GM21423 (cell line): ENCODE measurements at regions not wholly inside any gene's neighbourhood (a gene's known extent, or its start where the extent isn't known, plus 50 kb on each side); places are given as distances from the start of the nearest gene placed in this dataset.

Experiments used
- ATAC-seq: cut with Tn5 transposase; IDR thresholded peaks from one replicate; pipeline ENCODE4 v1.9.1; 2021; ENCODE audit warnings: mild to moderate bottlenecking, moderate library complexity; ENCODE audit not compliant: unreplicated experiment

GRCh38 chr2:7574385-7574784 is 657.2 kb downstream of the RNF144A start:
- ATAC-seq: no peak

DNA sequence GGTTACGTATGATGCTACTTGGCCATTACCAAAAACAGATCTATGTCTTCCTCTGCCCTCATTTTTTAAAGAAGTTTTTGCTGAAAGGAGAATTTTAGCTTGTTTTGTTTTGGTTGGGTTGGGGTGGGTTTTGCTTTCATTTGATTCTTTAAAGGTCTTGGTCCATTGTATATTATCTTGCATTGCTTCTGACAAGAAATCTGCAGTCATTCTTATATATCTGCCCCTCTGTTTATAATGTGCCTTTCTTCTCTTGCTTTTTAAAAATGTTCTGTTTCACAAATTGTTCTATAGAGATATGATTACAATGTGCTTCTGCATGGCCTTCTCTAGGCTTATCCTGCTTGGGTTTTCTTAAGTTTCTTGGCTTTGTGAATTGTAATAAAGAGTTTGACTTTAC is 660.6 kb downstream of the RNF144A start:
- ATAC-seq: no peak

DNA sequence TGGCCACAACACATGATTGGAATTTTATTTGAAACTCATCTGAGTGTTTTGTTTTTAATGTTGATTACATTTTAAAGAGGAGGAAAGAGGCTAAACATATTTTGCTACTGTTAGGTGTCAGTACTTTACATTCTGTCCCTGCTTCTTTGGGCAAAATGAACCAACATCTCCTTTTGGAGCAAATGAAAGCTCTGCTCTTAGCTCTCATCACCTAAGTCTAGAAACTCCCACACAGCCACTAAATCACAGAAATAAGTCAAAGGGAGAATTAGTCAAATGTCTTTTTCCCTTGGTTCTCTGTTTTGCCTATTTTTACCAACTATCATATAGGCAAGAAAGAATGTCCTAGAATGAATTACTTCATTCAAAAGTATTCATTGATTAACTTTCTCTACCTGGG is 666.8 kb downstream of the RNF144A start:
- ATAC-seq: no peak

- ATAC-seq: no peak
Measured at GRCh38 chr2:7586898-7587297, 669.7 kb downstream of the RNF144A start.

- no peak for ATAC-seq
Measured at GRCh38 chr2:7588295-7588694, 671.1 kb downstream of the RNF144A start.

GRCh38 chr2:7592618-7593140 is 675.5 kb downstream of the RNF144A start:
- no peak for ATAC-seq

- no peak for ATAC-seq
Measured at GRCh38 chr2:7593360-7593759, 676.1 kb downstream of the RNF144A start.

GRCh38 chr2:7594211-7594610 is 677.0 kb downstream of the RNF144A start:
- ATAC-seq: no peak

DNA sequence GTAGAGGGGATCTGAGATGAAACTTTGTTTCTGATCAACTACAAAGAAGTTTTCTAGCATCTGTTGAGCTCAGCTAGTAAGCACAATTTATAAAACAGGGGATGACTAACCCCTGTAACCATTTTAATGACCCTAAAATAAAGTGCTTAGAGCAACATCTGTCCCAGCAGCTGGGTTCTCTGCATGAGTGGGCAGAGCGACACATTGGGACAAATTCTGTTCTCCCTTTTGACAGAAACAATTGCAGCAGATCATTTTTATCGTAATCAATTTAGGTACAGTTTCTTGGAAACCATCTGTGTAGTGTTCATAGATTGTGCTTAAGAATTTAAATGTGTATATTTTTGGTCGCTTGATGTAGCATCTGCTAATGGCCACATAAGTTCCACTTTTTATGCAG is 678.0 kb downstream of the RNF144A start:
- no peak for ATAC-seq

DNA sequence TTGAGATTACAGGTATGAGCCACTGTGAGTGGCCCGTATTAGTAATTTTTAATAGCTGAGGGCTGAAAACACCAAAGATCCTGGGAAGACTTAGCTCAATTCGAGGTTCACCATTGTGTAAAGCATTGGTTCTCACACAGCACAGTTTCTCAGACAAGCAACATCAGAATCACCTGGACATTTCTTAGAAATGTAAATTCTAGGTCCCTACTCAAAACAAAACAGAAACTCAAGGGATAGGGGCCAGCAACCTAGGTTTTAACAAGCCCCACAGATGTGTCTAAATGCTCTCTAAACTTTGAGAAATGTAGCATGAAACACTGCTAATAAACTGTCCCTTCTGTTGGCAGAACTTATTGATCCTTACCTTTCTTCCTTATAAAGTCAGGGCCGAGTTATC is 681.2 kb downstream of the RNF144A start:
- no peak for ATAC-seq

DNA sequence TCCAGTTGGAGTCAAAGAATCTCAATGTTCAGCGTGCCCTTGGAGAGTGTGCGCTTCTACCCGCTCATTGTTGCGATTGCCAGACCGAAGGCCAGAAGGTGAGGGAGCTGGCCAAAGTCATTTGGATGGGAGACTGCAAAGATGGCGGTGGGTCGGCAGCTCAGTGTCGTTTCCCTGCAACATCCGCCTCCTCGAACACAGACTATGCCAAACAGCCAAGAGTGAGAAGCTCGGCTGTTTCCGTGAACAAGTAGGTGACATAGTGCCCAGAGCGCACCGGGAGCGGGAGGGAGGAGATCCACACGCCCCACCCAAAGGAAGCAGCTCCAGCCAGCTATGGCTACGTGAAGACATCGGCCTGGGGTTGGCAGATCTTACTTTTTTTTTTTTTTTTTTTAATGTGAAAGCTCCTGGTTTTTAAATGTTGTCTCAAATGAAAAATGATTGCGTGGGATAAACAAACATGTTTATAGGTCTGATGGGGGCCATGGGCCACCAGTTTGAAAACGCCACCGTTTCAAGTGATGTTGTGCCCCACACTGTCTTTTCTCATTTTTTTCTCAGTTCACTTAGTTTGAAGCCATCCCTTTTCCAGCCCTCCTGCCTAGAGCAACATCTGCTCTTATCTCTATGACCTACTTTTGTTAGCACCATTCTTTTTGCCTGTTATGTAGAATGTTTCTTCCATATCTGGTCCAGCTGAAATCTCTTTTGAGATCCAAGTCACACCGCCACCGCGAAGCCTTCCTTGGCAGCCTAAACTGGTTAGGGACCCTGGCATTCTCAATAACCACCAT is 682.4 kb downstream of the RNF144A start:
- no peak for ATAC-seq

GRCh38 chr2:7601990-7602389 is 684.8 kb downstream of the RNF144A start:
- ATAC-seq: no peak

DNA sequence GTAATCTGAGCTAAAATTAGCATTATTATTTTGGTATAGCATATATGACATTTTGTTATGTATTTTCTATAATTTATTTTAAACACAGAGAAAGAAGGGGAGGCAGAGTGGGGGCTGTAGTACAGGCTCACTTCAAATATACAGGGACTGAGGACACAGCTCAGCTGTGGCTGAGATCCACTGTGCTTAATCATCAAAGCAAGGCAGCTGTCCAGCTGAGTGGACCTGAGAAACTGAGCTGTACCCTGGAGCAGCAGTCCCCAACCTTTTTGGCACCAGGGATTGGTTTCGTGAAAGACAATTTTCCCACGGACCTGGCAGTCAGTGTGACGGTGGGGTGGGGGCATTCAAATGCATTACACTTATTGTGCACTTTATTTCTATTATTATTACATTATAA is 687.2 kb downstream of the RNF144A start:
- ATAC-seq: no peak

DNA sequence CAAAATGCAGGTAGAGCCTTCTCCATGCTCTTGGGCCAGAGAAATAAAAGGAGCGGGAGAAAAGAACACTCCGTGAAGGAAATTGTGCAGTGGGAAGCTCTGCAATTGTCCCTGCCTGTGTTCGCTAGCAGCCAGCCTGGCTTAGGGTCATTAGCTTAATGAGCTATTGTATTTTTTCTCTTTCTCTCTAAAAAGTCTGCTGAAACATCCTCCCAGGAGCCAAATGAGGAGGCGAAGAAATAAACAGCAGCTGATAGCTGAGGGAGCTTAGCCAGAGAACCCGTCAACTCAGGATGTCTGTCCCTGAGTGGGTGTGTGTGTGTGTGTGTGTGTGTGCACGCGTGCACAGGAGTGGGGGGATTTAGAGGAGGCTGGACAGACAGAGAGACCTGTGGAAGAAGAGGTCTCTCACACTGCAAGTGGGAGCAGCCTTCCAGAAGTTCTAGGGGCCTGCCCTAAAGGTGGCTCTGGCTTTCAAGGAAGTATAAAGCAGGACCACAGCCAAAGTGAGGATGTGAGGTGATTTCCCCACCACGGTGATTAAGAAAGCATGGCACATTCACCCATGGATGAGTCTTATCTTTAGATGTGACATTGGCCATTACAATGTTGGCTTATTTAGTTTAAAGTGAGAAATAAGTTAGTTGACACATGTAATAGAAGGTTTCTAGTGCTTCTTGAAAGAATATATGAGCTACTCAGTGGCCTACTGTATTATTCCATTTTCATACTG is 690.4 kb downstream of the RNF144A start:
- ATAC-seq: no peak

- no peak for ATAC-seq
Measured at GRCh38 chr2:7609556-7609955, 692.3 kb downstream of the RNF144A start.

DNA sequence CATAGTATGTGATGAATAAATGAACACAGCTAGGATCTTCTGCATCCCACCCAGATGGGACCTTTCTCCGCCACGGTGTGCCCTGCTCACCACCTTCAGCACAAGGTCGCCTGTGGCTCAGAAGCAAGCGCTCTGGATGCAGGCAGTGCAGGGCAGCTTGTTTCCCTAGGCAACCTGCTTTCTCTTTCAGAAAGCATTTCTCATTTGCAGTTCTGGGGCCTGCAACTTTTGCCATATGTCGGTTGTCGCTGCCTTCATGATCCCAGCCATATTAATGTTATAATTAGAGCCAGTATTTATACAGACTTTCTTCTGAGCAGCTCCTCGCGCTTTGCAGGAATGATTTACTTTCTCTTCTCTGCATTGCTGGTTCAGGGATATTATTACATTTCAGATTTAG is 692.8 kb downstream of the RNF144A start:
- ATAC-seq: no peak

DNA sequence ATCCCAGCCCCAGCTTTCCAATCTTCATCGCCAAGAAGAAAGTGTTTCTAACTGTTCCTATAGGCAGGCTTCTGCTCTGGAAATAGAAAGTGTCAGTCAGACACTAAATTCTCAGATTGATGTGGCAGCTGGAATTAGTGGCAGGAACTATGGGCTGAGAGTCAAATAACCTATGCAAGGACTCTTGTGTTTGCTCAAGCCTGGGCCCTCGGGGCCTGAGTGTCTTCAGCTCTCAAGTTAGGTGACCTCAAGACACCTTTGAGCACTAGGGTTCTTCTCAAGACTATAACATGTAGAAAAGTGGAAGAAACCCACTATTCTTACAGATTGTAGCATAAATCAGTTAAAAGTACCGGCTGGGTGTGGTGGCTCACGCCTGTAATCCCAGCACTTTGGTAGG is 694.5 kb downstream of the RNF144A start:
- no peak for ATAC-seq

- ATAC-seq: no peak
Measured at GRCh38 chr2:7612969-7613368, 695.8 kb downstream of the RNF144A start.

GRCh38 chr2:7613831-7614230 is 696.6 kb downstream of the RNF144A start:
- ATAC-seq: no peak

DNA sequence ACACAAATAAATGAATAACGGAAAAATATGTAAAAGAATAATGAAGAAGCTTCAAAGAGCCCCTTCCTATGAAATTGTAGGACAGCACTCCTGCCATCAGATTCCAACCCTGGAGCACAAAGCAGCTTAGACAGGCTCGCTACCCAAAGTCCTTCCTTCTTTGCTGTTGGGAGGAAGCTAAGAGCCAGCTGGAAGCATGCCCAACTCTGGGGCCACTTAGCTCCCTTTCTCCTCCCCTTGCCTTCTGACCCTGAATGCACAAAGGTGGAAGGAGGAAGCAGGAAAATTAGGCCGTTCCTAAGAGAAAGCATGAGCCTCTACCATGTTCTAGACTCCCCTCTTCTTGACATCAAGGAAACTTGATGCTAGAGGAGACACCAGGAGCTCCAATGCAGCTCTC is 700.8 kb downstream of the RNF144A start:
- no peak for ATAC-seq

DNA sequence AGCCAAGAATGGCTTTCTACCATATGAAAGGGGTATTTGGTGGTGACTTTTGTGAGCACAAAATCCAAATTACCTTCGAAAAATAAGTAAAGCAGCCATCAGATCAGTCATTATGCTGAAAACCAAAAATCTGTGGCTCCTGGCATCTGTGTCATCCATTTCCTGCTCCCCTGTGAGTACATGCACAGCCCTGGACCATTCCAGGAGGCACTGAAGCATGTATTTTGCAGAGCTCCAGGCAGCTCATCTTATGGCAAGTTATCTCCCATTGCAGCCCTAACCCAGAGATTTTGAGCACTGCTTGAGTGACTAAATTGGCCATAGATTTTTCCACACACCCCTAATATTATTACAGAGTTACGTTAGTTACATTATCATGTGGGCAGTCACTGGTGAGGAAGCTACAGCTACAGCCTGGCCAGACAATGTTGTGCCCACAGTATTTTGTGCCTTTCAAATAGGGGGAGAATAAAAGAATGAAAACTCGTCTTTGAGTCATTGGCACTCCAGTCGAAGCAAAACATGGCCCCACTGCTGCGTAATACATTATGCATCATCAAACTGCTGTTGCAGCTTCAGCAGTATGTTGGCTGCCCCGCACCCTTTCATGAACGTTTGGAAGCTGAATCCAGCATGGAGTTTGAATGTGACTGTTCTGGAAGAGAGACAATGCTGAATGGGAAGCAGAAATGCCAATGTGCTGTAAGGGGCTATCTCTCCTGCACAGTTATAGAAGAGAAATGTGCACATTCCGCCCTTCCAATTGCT is 702.2 kb downstream of the RNF144A start:
- ATAC-seq: no peak
